G401 (cell line): ENCODE measurements at regions not wholly inside any gene's neighbourhood (a gene's known extent, or its start where the extent isn't known, plus 50 kb on each side); places are given as distances from the start of the nearest gene placed in this dataset.

Experiments used
- DNase-seq: peaks from one replicate; pipeline ENCODE4 v3.0.0-alpha.2; 2015; ENCODE audit warnings: low spot score
- in situ Hi-C: cut with HindIII; loops from 2 replicates; pipeline ENCODE4 v1.10.0; 2016; ENCODE audit warnings: low sequenced_read_pairs, mixed read lengths

- in situ Hi-C loops, result no loop called here
- no peak for DNase-seq
These were observed 96.3 kb upstream of the TMEM18 start for GRCh38 chr2:773256-774160.

GRCh38 chr2:771538-771937, 94.3 kb upstream of the TMEM18 start:
- no peak for DNase-seq
- in situ Hi-C loops, result no loop called here

- in situ Hi-C loops, result no loop called here
- DNase-seq, result no peak
These were observed 93.6 kb upstream of the TMEM18 start for GRCh38 chr2:770776-771175.

- in situ Hi-C loops, result no loop called here
- DNase-seq, result no peak
These were observed 92.6 kb upstream of the TMEM18 start for GRCh38 chr2:769771-770170.

- in situ Hi-C loops, result no loop called here
- DNase-seq, result no peak
These were observed 91.2 kb upstream of the TMEM18 start for GRCh38 chr2:768451-768850.

GRCh38 chr2:767944-768343, 90.7 kb upstream of the TMEM18 start:
- in situ Hi-C loops, result no loop called here
- no peak for DNase-seq

- no peak for DNase-seq
- in situ Hi-C loops, result no loop called here
These were observed 90.2 kb upstream of the TMEM18 start for GRCh38 chr2:767440-767839.

- in situ Hi-C loops, result no loop called here
- no peak for DNase-seq
These were observed 89.0 kb upstream of the TMEM18 start for GRCh38 chr2:766255-766654.

GRCh38 chr2:765369-765768, 88.2 kb upstream of the TMEM18 start:
- no peak for DNase-seq
- in situ Hi-C loops, result no loop called here

GRCh38 chr2:763766-764525, 86.7 kb upstream of the TMEM18 start:
- in situ Hi-C loops, result no loop called here
- peak; percentile 92 for DNase-seq

- no peak for DNase-seq
- in situ Hi-C loops, result no loop called here
These were observed 85.4 kb upstream of the TMEM18 start for GRCh38 chr2:762646-763045.

GRCh38 chr2:761384-761783, 84.2 kb upstream of the TMEM18 start:
- no peak for DNase-seq
- in situ Hi-C loops, result no loop called here

GRCh38 chr2:760001-760400, 82.8 kb upstream of the TMEM18 start:
- DNase-seq, result no peak
- in situ Hi-C loops, result no loop called here

GRCh38 chr2:758073-758820, 81.0 kb upstream of the TMEM18 start:
- no peak for DNase-seq
- in situ Hi-C loops, result no loop called here

GRCh38 chr2:753123-753522, 75.9 kb upstream of the TMEM18 start:
- no peak for DNase-seq
- in situ Hi-C loops, result no loop called here

- in situ Hi-C loops, result no loop called here
- DNase-seq, result no peak
These were observed 74.3 kb upstream of the TMEM18 start for GRCh38 chr2:751474-751873.

- no peak for DNase-seq
- in situ Hi-C loops, result no loop called here
These were observed 73.4 kb upstream of the TMEM18 start for GRCh38 chr2:750628-751027.

GRCh38 chr2:747762-748351, 70.7 kb upstream of the TMEM18 start:
- DNase-seq, result no peak
- in situ Hi-C loops, result no loop called here

GRCh38 chr2:746697-747096, 69.5 kb upstream of the TMEM18 start:
- no peak for DNase-seq
- in situ Hi-C loops, result no loop called here

- in situ Hi-C loops, result no loop called here
- no peak for DNase-seq
These were observed 66.9 kb upstream of the TMEM18 start for GRCh38 chr2:744088-744487.
